Mesendoderm (in vitro differentiated cells): ENCODE measurements at regions not wholly inside any gene's neighbourhood (a gene's known extent, or its start where the extent isn't known, plus 50 kb on each side); places are given as distances from the start of the nearest gene placed in this dataset.

Source experiments
- DNase-seq: peaks from one replicate; pipeline ENCODE4 v3.0.0; 2013
- H2AK5ac ChIP-seq: 2 replicates; pipeline ENCODE4 v1.6.1; 2013; ENCODE audit warnings: low read length, inconsistent platforms
- H2BK120ac ChIP-seq: 2 replicates; pipeline ENCODE4 v1.6.1; 2013; ENCODE audit warnings: low read depth, mild to moderate bottlenecking, low read length, moderate library complexity, mixed read lengths
- H2BK15ac ChIP-seq: replicated peaks from 2 replicates; pipeline ENCODE4 v1.6.1; 2013; ENCODE audit warnings: low read depth, mild to moderate bottlenecking, moderate library complexity
- H2BK5ac ChIP-seq: 2 replicates; pipeline ENCODE4 v1.6.1; 2013; ENCODE audit warnings: low read length, inconsistent platforms
- H3K18ac ChIP-seq: 2 replicates; pipeline ENCODE4 v1.6.1; 2013; ENCODE audit warnings: mild to moderate bottlenecking, low read length, mixed read lengths
- H3K23ac ChIP-seq: one replicate; pipeline ENCODE4 v1.6.1; 2013; ENCODE audit warnings: low read length
- H3K27ac ChIP-seq: 2 replicates; pipeline ENCODE4 v1.5.1; 2013; ENCODE audit warnings: low read depth, mild to moderate bottlenecking, inconsistent platforms, low read length, moderate library complexity
- H3K27me3 ChIP-seq: 2 replicates; pipeline ENCODE4 v1.6.1; 2013; ENCODE audit warnings: low read length, control low read depth, mild to moderate bottlenecking, inconsistent platforms; ENCODE audit not compliant: insufficient read depth, poor library complexity
- H3K36me3 ChIP-seq: 2 replicates; pipeline ENCODE4 v1.6.1; 2013; ENCODE audit warnings: low read length, inconsistent platforms; ENCODE audit not compliant: control insufficient read depth, insufficient read depth
- H3K4ac ChIP-seq: one replicate; pipeline ENCODE4 v1.6.1; 2013; ENCODE audit warnings: low read depth, mild to moderate bottlenecking, low read length, moderate library complexity
- H3K4me1 ChIP-seq: 2 replicates; pipeline ENCODE4 v1.6.1; 2013; ENCODE audit warnings: low read depth, low read length, inconsistent platforms; ENCODE audit not compliant: control insufficient read depth
- H3K4me2 ChIP-seq: 2 replicates; pipeline ENCODE4 v1.6.1; 2013; ENCODE audit warnings: low read length
- H3K4me3 ChIP-seq: 2 replicates; pipeline ENCODE4 v1.5.1; 2013; ENCODE audit warnings: mild to moderate bottlenecking, low read length
- H3K56ac ChIP-seq: one replicate; pipeline ENCODE4 v1.6.1; 2013; ENCODE audit warnings: low read length
- H3K79me1 ChIP-seq: 2 replicates; pipeline ENCODE4 v1.6.1; 2013; ENCODE audit warnings: low read length, inconsistent platforms
- H3K79me2 ChIP-seq: 2 replicates; pipeline ENCODE4 v1.6.1; 2013; ENCODE audit warnings: mild to moderate bottlenecking, low read length; ENCODE audit not compliant: control insufficient read depth, insufficient read depth
- H3K9ac ChIP-seq: 2 replicates; pipeline ENCODE4 v1.6.1; 2013; ENCODE audit warnings: low read length, inconsistent platforms
- H4K5ac ChIP-seq: one replicate; pipeline ENCODE4 v1.6.1; 2013; ENCODE audit warnings: low read length
- H4K8ac ChIP-seq: one replicate; pipeline ENCODE4 v1.6.1; 2013; ENCODE audit warnings: low read depth, mild to moderate bottlenecking, control low read depth, low read length, moderate library complexity
- whole genome bisulfite sequencing: extraction: QIAGEN DNeasy Blood & Tissue Kit; methylation state at CpG from one replicate; pipeline ENCODE4 v1.1.7; 2013; ENCODE audit warnings: low lambda C conversion rate, missing lambda C conversion rate; ENCODE audit not compliant: insufficient coverage; ENCODE audit errors: extremely low coverage; 5-methylcytosine and 5-hydroxymethylcytosine counted together

DNA sequence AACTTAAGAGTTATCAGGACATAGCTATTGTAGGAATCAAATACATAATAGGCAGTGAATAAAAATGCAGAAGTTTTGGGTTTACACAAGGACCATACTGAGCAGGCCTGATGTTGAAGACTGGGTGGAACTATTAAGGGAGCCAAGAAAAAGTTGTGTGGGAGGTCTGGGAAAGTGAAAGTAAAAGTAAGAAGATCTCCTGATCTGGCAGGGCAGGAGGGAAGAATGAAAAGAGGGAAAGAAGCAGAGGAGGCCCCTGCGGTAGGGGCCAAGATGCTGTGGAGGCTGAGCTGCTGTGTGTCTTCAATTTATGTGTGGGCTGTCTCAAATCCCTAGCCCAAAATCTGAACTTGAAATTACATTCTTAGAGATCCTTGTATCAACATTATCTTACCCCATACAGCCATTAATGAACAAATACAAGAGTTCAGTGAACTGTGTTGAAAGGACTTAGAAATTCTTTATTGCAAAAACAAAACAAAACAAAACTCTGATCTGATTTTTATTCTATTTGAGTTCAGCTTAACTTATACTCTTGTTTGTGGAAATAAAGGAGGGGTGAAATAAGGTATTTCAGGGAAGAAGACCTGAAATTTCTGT is 1183.8 kb downstream of the HACE1 start:
- Histone ChIP-seq H2BK15ac (no peak overlapping the region), H3K4me3 (no peak overlapping the region), H3K4me2 (no peak overlapping the region), H3K27me3 (no peaks in the 10 kb centered on the region), H4K5ac (no peak overlapping the region), H3K4ac (no peak overlapping the region), H2BK120ac (no peak overlapping the region), H3K23ac (no peak overlapping the region), H3K56ac (no peak overlapping the region), H2AK5ac (no peak overlapping the region), H4K8ac (no peak overlapping the region), H3K79me1 (no peaks in the 10 kb centered on the region), H3K36me3 (no peaks in the 10 kb centered on the region), H3K4me1 (no peaks in the 10 kb centered on the region), H3K9ac (no peak overlapping the region), H2BK5ac (no peak overlapping the region), H3K27ac (no peak overlapping the region), H3K18ac (no peak overlapping the region), H3K79me2 (no peaks in the 10 kb centered on the region)
- DNase-seq = no peak
- WGBS = no CpG with 5 or more reads among the region's 1 CpG

DNA sequence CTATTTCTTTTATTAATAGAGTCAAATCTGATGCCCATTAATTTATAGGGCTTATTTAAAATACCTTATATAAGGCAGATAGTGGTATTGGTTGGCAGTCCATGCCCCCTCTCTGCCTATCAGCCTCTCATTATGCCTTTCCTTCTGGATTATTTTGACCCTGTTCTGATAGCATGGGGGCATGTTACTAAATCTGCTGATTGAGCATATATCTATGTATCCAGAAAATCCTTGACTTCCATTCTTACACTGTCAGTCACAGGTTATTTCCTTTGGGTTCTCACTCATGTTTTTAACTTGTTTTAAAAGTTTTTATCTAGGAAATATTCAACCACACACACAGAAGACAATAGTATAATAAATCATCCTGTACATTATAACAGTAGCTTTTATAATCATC is 1184.9 kb downstream of the HACE1 start:
- Histone ChIP-seq H3K9ac (no peak overlapping the region), H2BK15ac (no peak overlapping the region), H3K4me1 (no peaks in the 10 kb centered on the region), H3K4me3 (no peak overlapping the region), H3K27ac (no peak overlapping the region), H2AK5ac (no peak overlapping the region), H3K36me3 (no peaks in the 10 kb centered on the region), H3K18ac (no peak overlapping the region), H4K8ac (no peak overlapping the region), H3K4ac (no peak overlapping the region), H3K27me3 (no peaks in the 10 kb centered on the region), H2BK5ac (no peak overlapping the region), H3K4me2 (no peak overlapping the region), H3K56ac (no peak overlapping the region), H3K79me1 (no peaks in the 10 kb centered on the region), H3K79me2 (no peaks in the 10 kb centered on the region), H2BK120ac (no peak overlapping the region), H4K5ac (no peak overlapping the region), H3K23ac (no peak overlapping the region)
- no peak for DNase-seq

DNA sequence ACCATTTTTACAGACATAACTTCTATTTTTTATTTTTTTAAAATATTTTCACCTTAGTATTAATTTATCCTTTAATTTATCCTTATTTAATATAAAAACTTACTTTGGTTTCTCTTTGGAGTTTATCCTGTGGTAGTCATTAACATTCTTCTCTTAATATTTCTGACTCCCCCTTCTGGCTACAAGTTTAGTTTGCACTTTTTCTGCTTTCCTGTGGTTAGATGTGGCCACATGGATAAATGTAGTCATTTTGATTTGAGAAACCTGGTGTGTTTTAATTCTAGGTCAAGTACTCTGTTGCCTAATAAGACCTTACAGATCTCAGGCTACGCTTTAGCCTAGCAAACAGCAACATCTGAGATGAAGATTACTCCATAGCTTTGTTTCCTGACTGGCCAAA is 1187.5 kb downstream of the HACE1 start:
- Histone ChIP-seq H4K5ac (no peak overlapping the region), H3K4me3 (no peak overlapping the region), H3K4me2 (no peak overlapping the region), H3K27ac (no peak overlapping the region), H3K79me2 (no peaks in the 10 kb centered on the region), H2BK120ac (no peak overlapping the region), H3K9ac (no peak overlapping the region), H2AK5ac (no peak overlapping the region), H3K4me1 (no peaks in the 10 kb centered on the region), H4K8ac (no peak overlapping the region), H3K79me1 (no peaks in the 10 kb centered on the region), H3K27me3 (no peaks in the 10 kb centered on the region), H2BK15ac (no peak overlapping the region), H3K36me3 (no peaks in the 10 kb centered on the region), H3K18ac (no peak overlapping the region), H2BK5ac (no peak overlapping the region), H3K4ac (no peak overlapping the region), H3K23ac (no peak overlapping the region), H3K56ac (no peak overlapping the region)
- DNase-seq = peak; percentile 26
- no CpG with 5 or more reads among the region's 1 CpG for WGBS

DNA sequence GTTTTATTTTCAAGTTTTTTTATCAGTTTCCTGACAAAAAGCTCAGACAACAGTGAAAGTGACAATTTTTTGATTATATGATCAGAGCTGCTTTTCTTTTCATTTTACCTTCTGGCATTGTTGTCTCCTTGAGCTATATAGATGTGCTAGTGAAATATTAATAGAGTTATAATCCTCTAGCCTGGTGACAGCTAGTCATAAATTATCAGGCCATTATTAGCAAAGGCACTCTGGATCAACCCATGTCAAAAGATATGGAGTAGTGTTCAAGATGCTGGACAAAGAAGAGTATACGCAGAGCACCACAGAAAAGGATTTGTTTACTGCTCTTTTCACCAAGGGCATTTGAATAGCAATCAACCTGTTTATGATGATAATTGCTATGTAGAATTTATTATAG is 1230.1 kb downstream of the HACE1 start:
- no peaks in the 10 kb centered on the region for H3K36me3 ChIP-seq
- H3K27me3 ChIP-seq = no peaks in the 10 kb centered on the region
- no peak overlapping the region for H4K8ac ChIP-seq
- H3K79me2 ChIP-seq = no peaks in the 10 kb centered on the region
- no peak overlapping the region for H2BK5ac ChIP-seq
- H4K5ac ChIP-seq = no peak overlapping the region
- no peak overlapping the region for H2BK120ac ChIP-seq
- DNase-seq = no peak
- no peak overlapping the region for H3K18ac ChIP-seq
- H3K4me2 ChIP-seq = no peak overlapping the region
- H3K56ac ChIP-seq = no peak overlapping the region
- H2BK15ac ChIP-seq = no peak overlapping the region
- H3K27ac ChIP-seq = no peak overlapping the region
- H3K4ac ChIP-seq = no peak overlapping the region
- no peak overlapping the region for H3K4me3 ChIP-seq
- H3K4me1 ChIP-seq = no peaks in the 10 kb centered on the region
- no peak overlapping the region for H3K9ac ChIP-seq
- no peak overlapping the region for H2AK5ac ChIP-seq
- no peaks in the 10 kb centered on the region for H3K79me1 ChIP-seq
- WGBS = no CpG with 5 or more reads among the region's 1 CpG
- H3K23ac ChIP-seq = no peak overlapping the region

DNA sequence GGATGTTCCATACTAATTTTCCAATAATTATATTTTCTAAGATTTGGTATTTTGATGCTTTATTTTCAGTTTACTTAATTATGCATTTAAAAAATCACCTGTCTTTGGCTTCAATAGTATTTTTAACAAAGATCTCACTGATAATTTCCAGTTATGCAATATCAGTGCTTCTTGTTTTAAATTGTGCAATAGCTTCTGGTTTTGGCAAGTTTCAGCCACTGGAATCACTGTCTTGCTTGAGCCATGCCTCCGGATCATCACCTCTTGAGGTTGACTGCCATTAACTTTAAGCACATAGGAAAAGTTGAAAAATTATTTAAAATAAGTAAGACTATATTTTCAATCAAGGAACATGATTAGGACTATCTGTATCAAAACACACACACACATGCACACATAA is 1242.1 kb downstream of the HACE1 start:
- H4K8ac ChIP-seq = no peak overlapping the region
- H3K27me3 ChIP-seq = no peaks in the 10 kb centered on the region
- no CpG with 5 or more reads among the region's 1 CpG for WGBS

DNA sequence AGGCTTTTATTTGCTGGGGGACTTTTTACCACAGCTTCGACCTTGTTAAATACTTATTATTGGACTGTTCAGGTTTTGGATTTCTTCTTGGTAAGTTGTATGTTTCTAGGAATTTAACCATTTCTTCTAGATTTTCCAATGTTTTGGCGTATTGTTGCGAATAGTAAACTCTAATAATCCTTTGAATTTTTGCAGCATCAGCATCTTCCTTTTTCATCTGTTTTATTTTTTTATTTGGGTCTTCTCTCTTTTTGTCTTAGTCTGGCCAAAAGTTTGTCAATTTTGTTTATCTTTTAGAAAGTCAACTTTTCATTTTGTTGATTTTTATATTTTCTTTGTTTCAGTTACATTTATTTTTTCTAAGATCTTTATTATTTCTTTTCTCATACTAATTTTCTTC is 1272.0 kb downstream of the HACE1 start:
- no peak overlapping the region for H4K8ac ChIP-seq
- H3K56ac ChIP-seq = no peak overlapping the region
- H2BK5ac ChIP-seq = no peak overlapping the region
- no peak overlapping the region for H2BK120ac ChIP-seq
- no peak overlapping the region for H2AK5ac ChIP-seq
- no peaks in the 10 kb centered on the region for H3K79me1 ChIP-seq
- no peak for DNase-seq
- no peaks in the 10 kb centered on the region for H3K27me3 ChIP-seq
- no peaks in the 10 kb centered on the region for H3K79me2 ChIP-seq
- H3K36me3 ChIP-seq = no peaks in the 10 kb centered on the region
- no peaks in the 10 kb centered on the region for H3K4me1 ChIP-seq
- WGBS = no CpG with 5 or more reads among the region's 3 CpGs
- no peak overlapping the region for H3K4me2 ChIP-seq
- no peak overlapping the region for H3K4me3 ChIP-seq
- H3K23ac ChIP-seq = no peak overlapping the region
- H3K18ac ChIP-seq = no peak overlapping the region
- H4K5ac ChIP-seq = no peak overlapping the region
- H3K4ac ChIP-seq = no peak overlapping the region
- no peak overlapping the region for H2BK15ac ChIP-seq
- no peak overlapping the region for H3K27ac ChIP-seq
- H3K9ac ChIP-seq = no peak overlapping the region

More for the DNA sequence above, 1242.1 kb downstream of the HACE1 start:
- H3K4me1 ChIP-seq = no peaks in the 10 kb centered on the region
- no peak overlapping the region for H3K27ac ChIP-seq
- no peak overlapping the region for H3K4me3 ChIP-seq
- no peaks in the 10 kb centered on the region for H3K36me3 ChIP-seq
- no peak overlapping the region for H2AK5ac ChIP-seq
- no peak overlapping the region for H2BK120ac ChIP-seq
- H3K4me2 ChIP-seq = no peak overlapping the region
- no peak overlapping the region for H3K9ac ChIP-seq
- H4K5ac ChIP-seq = no peak overlapping the region
- H3K18ac ChIP-seq = no peak overlapping the region
- no peaks in the 10 kb centered on the region for H3K79me1 ChIP-seq
- no peak for DNase-seq
- H3K79me2 ChIP-seq = no peaks in the 10 kb centered on the region
- H3K56ac ChIP-seq = no peak overlapping the region
- H2BK15ac ChIP-seq = no peak overlapping the region
- no peak overlapping the region for H3K23ac ChIP-seq
- H2BK5ac ChIP-seq = no peak overlapping the region
- H3K4ac ChIP-seq = no peak overlapping the region
